K562 (cell line): ENCODE measurements at regions not wholly inside any gene's neighbourhood (a gene's known extent, or its start where the extent isn't known, plus 50 kb on each side); places are given as distances from the start of the nearest gene placed in this dataset.

ENCODE experiments used
- E2F3 ChIP-seq: fragments of 250-450 bp; sonication (Bioruptor Pico); IDR thresholded peaks from 2 replicates; pipeline ENCODE4 v1.4.0; 2020; ENCODE audit warnings: mild to moderate bottlenecking
- ELK1 ChIP-seq: sonication (generic); formaldehyde crosslinking; IDR thresholded peaks from 2 replicates; pipeline ENCODE4 v1.8.1; 2022; ENCODE audit warnings: missing genetic modification reagents
- GABPA ChIP-seq: fragments of 200-800 bp; sonication (Bioruptor generic); conservative IDR thresholded peaks from 2 replicates; pipeline ENCODE4 v1.6.1; 2016; ENCODE audit warnings: low read depth, missing genetic modification characterization, missing compliant biosample characterization
- PREB ChIP-seq: sonication (generic); formaldehyde crosslinking; IDR thresholded peaks from 2 replicates; pipeline ENCODE4 v1.8.1; 2023; ENCODE audit warnings: mild to moderate bottlenecking, missing genetic modification reagents
- RREB1 ChIP-seq: fragments of 250-450 bp; sonication (Bioruptor Pico); IDR thresholded peaks from 2 replicates; pipeline ENCODE4 v1.4.0; 2020
- U2AF2 ChIP-seq: fragments of 200-400 bp; formaldehyde crosslinking; optimal IDR thresholded peaks from 2 replicates; pipeline ENCODE3; 2017; ENCODE audit warnings: low read depth, mild to moderate bottlenecking, low read length
- ZBTB11 ChIP-seq, 3 experiments: fragments of 200-800 bp in 1 of 3; fragments of 250-450 bp in 1 of 3; fragments of 450-650 bp in 1 of 3; sonication (Bioruptor Pico) in 1 of 3; sonication (Bioruptor generic) in 1 of 3; formaldehyde crosslinking in 1 of 3; IDR thresholded peaks; 2 replicates each; pipeline versions ENCODE4 v1.6.1 to v1.8.0; 2016 to 2022; ENCODE audit warnings: mild to moderate bottlenecking in 2 of 3, missing genetic modification characterization in 2 of 3, missing compliant biosample characterization in 1 of 3, moderate library complexity in 1 of 3
- ZNF134 ChIP-seq: fragments of 250-450 bp; sonication (Bioruptor Pico); conservative IDR thresholded peaks from 2 replicates; pipeline ENCODE4 v1.4.0; 2020
- ZNF224 ChIP-seq: sonication (generic); formaldehyde crosslinking; IDR thresholded peaks from 2 replicates; pipeline ENCODE4 v1.8.0; 2022; ENCODE audit warnings: mild to moderate bottlenecking, missing genetic modification reagents

GRCh38 chr11:95699631-95700470 is 89.7 kb downstream of the FAM76B start (continued):
- no peak for TF ChIP-seq ZBTB11 (CRISPR knock-in tag; IDR thresholded peaks at IDR 0.05)
- 0 out of 2 replicates have a peak, but pooled peaks have one; percentile 9 for TF ChIP-seq ZNF134 (CRISPR knock-in tag)
- 0 out of 2 replicates have a peak, but pooled peaks have one; percentile 15 for TF ChIP-seq GABPA (tag)
- TF ChIP-seq E2F3 (CRISPR knock-in tag), result no peak
- no peak for TF ChIP-seq U2AF2
- TF ChIP-seq PREB (CRISPR knock-in tag), result no peak
- no peak for TF ChIP-seq ZNF224
- no peak for TF ChIP-seq ELK1
- TF ChIP-seq RREB1 (CRISPR knock-in tag), result no peak
